IMR-90 (cell line): ENCODE measurements at regions not wholly inside any gene's neighbourhood (a gene's known extent, or its start where the extent isn't known, plus 50 kb on each side); places are given as distances from the start of the nearest gene placed in this dataset.

Experiments
- ATAC-seq: fragments of 200-7000 bp; cut with Tn5 transposase; 2 replicates; pipeline ENCODE4 v1.9.1; 2020; ENCODE audit warnings: low read depth, mild to moderate bottlenecking, moderate library complexity
- BruUV-seq: library from RNA; stranded (reverse); fragments of 400-500 nt; replicated peaks from 2 replicates; lab custom pipeline; 2021; lab: Mats Ljungman, UMichigan
- CTCF ChIA-PET: fragments of 300-600 bp; formaldehyde crosslinking; extraction: SDS; loops from one replicate; lab custom pipeline; 2021; ENCODE audit warnings: antibody characterized with exemption; lab: Yijun Ruan, JAX
- POLR2A ChIA-PET: fragments of 300-600 bp; sonication (Branson Sonifier 250); formaldehyde crosslinking; loops from one replicate; lab custom pipeline; 2022; ENCODE audit warnings: antibody characterized with exemption; ENCODE audit not compliant: unreplicated experiment; lab: Charles Lee
- DNase-seq: peaks from one replicate; pipeline ENCODE4 v3.0.0; 2013
- H2AFZ ChIP-seq: replicated peaks from 2 replicates; pipeline ENCODE3; 2013; ENCODE audit warnings: low read length, mild to moderate bottlenecking; ENCODE audit not compliant: poor library complexity
- H2AK5ac ChIP-seq: 2 replicates; pipeline ENCODE4 v1.6.1; 2013; ENCODE audit warnings: low read depth, low read length, inconsistent platforms
- H2AK9ac ChIP-seq: replicated peaks from 2 replicates; pipeline ENCODE3; 2013; ENCODE audit warnings: mild to moderate bottlenecking, low read depth, low read length, moderate library complexity; ENCODE audit not compliant: poor library complexity
- H2BK120ac ChIP-seq: 2 replicates; pipeline ENCODE4 v1.6.1; 2013; ENCODE audit warnings: low read depth, low read length, inconsistent platforms
- H2BK15ac ChIP-seq: 3 replicates; pipeline ENCODE4 v1.6.1; 2013; ENCODE audit warnings: low read depth, low read length, inconsistent platforms
- H2BK20ac ChIP-seq: 2 replicates; pipeline ENCODE4 v1.6.1; 2013; ENCODE audit warnings: low read depth, mild to moderate bottlenecking, inconsistent platforms, low read length, moderate library complexity
- H2BK5ac ChIP-seq: 2 replicates; pipeline ENCODE4 v1.6.1; 2013; ENCODE audit warnings: mild to moderate bottlenecking, low read depth, low read length, inconsistent platforms; ENCODE audit not compliant: poor library complexity, severe bottlenecking
- H3K14ac ChIP-seq: replicated peaks from 2 replicates; pipeline ENCODE4 v1.6.1; 2013; ENCODE audit warnings: low read depth, low read length, inconsistent platforms
- H3K18ac ChIP-seq: 2 replicates; pipeline ENCODE4 v1.6.1; 2013; ENCODE audit warnings: low read depth, low read length, control low read depth
- H3K23ac ChIP-seq: 2 replicates; pipeline ENCODE4 v1.6.1; 2013; ENCODE audit warnings: low read depth, low read length, inconsistent platforms
- H3K27ac ChIP-seq: 2 replicates; pipeline ENCODE4 v1.5.1; 2013; ENCODE audit warnings: mild to moderate bottlenecking, control low read depth, low read length; ENCODE audit not compliant: insufficient read depth
- H3K27me3 ChIP-seq: 2 replicates; pipeline ENCODE4 v1.6.1; 2013; ENCODE audit warnings: low read length; ENCODE audit not compliant: control insufficient read depth, insufficient read depth
- H3K36me3 ChIP-seq: 2 replicates; pipeline ENCODE4 v1.6.1; 2013; ENCODE audit warnings: low read length, mixed read lengths; ENCODE audit not compliant: control insufficient read depth, insufficient read depth
- H3K4ac ChIP-seq: 2 replicates; pipeline ENCODE4 v1.6.1; 2013; ENCODE audit warnings: low read depth, low read length, inconsistent platforms
- H3K4me1 ChIP-seq: 2 replicates; pipeline ENCODE4 v1.6.1; 2013; ENCODE audit warnings: low read length, mixed read lengths; ENCODE audit not compliant: control insufficient read depth, insufficient read depth
- H3K4me2 ChIP-seq: 2 replicates; pipeline ENCODE4 v1.6.1; 2013; ENCODE audit warnings: low read depth, mild to moderate bottlenecking, control low read depth, low read length, moderate library complexity
- H3K4me3 ChIP-seq: 2 replicates; pipeline ENCODE4 v1.5.1; 2013; ENCODE audit warnings: low read depth, mild to moderate bottlenecking, control low read depth, low read length, moderate library complexity; ENCODE audit not compliant: insufficient read depth
- H3K56ac ChIP-seq: 2 replicates; pipeline ENCODE4 v1.6.1; 2013; ENCODE audit warnings: low read length, inconsistent platforms; ENCODE audit not compliant: insufficient read depth; ENCODE audit errors: extremely low read depth
- H3K79me1 ChIP-seq, 2 experiments: 2 replicates each; pipeline ENCODE4 v1.6.1; 2013; ENCODE audit warnings: low read length in 2 of 2, inconsistent platforms in 1 of 2, low read depth in 1 of 2
- H3K9ac ChIP-seq: 2 replicates; pipeline ENCODE4 v1.6.1; 2013; ENCODE audit warnings: low read depth, low read length, control low read depth
- H3K9me1 ChIP-seq: 2 replicates; pipeline ENCODE4 v1.6.1; 2013; ENCODE audit warnings: low read length, inconsistent platforms; ENCODE audit not compliant: insufficient read depth
- H3K9me3 ChIP-seq: 2 replicates; pipeline ENCODE4 v1.6.1; 2013; ENCODE audit warnings: low read length; ENCODE audit not compliant: control insufficient read depth, insufficient read depth
- H4K20me1 ChIP-seq: 2 replicates; pipeline ENCODE4 v1.6.1; 2013; ENCODE audit warnings: low read length, inconsistent platforms; ENCODE audit not compliant: insufficient read depth
- H4K5ac ChIP-seq: 2 replicates; pipeline ENCODE4 v1.6.1; 2013; ENCODE audit warnings: mild to moderate bottlenecking, low read depth, low read length, control low read depth
- H4K8ac ChIP-seq, 2 experiments: 2 replicates each; pipeline ENCODE4 v1.6.1; 2013; ENCODE audit warnings: low read depth in 2 of 2, low read length in 2 of 2, control low read depth in 1 of 2, inconsistent platforms in 1 of 2
- H4K91ac ChIP-seq: 2 replicates; pipeline ENCODE4 v1.6.1; 2013; ENCODE audit warnings: low read depth, low read length, inconsistent platforms; ENCODE audit not compliant: insufficient read depth
- FOS ChIP-seq: fragments of 150-350 bp; IDR thresholded peaks from 2 replicates; pipeline ENCODE4 v1.6.1; 2016; ENCODE audit warnings: low read depth, low read length
- NFE2L2 ChIP-seq: fragments of 150-350 bp; IDR thresholded peaks from 2 replicates; pipeline ENCODE4 v1.6.1; 2016; ENCODE audit warnings: low read depth, mild to moderate bottlenecking, low read length
- POLR2A ChIP-seq: IDR thresholded peaks from 2 replicates; pipeline ENCODE4 v1.6.1; 2012; ENCODE audit warnings: mild to moderate bottlenecking, low read depth, low read length
- WGBS, 2 experiments: methylation state at CpG; one replicate each; pipeline versions ENCODE4 v1.1.5 to v1.1.7; 2013; ENCODE audit warnings: missing lambda C conversion rate in 2 of 2; ENCODE audit not compliant: insufficient read length in 1 of 2; ENCODE audit errors: extremely low coverage in 2 of 2; 5-methylcytosine and 5-hydroxymethylcytosine counted together
- dilution Hi-C: fragments of 300-500 bp; cut with HindIII; formaldehyde crosslinking; loops from one replicate; pipeline ENCODE4 v1.14.3; 2018; ENCODE audit warnings: low sequenced_read_pairs; ENCODE audit not compliant: unreplicated experiment
- in situ Hi-C: fragments of 300-500 bp; cut with MboI; formaldehyde crosslinking; loops from 3 replicates; pipeline ENCODE4 v1.14.3; 2019; ENCODE audit warnings: low sequenced_read_pairs, inconsistent platforms, mixed read lengths
- intact Hi-C: fragments of 100-400 bp; cut with micrococcal nuclease; formaldehyde crosslinking; loops from 2 replicates; pipeline ENCODE4 v1.10.0; 2022
- TF ChIP-seq, protein P1 (sequence below): fragments of 150-350 bp; IDR thresholded peaks from 2 replicates; pipeline ENCODE4 v1.6.1; 2016; ENCODE audit warnings: low read depth, mild to moderate bottlenecking, low read length, moderate library complexity, borderline replicate concordance

DNA sequence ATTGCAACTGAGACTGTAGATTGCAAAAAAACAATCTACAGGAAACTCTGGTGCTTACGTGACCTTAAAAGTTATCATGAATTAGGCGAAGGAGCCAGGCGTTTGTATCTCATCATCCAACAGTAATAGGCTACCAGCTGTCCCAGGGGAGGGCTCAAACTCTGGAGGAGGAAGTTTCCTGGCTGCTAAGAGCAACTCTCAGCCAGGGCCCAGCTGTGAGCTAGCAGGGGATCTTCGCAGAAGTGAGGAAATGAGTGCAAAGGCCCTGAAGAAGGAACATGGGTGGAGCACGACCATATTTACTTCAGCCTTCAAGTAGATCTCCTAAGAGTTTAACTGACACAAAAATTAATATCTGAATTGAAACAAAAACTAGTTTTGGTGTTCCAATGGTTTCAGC lies 686.9 kb upstream of the MAP3K7 start:
- Histone ChIP-seq H2BK120ac (no peak overlapping the region), H3K36me3 (no peaks in the 10 kb centered on the region), H3K9me1 (no peaks in the 10 kb centered on the region), H4K91ac (no peak overlapping the region), H3K4me1 (no peaks in the 10 kb centered on the region), H3K79me1 (no peaks in the 10 kb centered on the region), H3K4ac (no peak overlapping the region), H3K27me3 (no peaks in the 10 kb centered on the region), H3K18ac (no peak overlapping the region), H4K20me1 (no peaks in the 10 kb centered on the region), H2AFZ (no peak overlapping the region), H2BK15ac (no peak overlapping the region), H2AK9ac (no peak overlapping the region), H3K23ac (no peak overlapping the region), H3K27ac (no peak overlapping the region), H2AK5ac (no peak overlapping the region), H3K9ac (no peak overlapping the region), H3K4me2 (no peak overlapping the region), H3K4me3 (no peak overlapping the region), H4K8ac (no peak overlapping the region), H4K5ac (no peak overlapping the region), H2BK20ac (no peak overlapping the region), H2BK5ac (no peak overlapping the region), H3K14ac (no peak overlapping the region), H3K9me3 (peaks cover 2% of the 10 kb centered on the region; the same call in 1 of the 2 replicates), H3K56ac (no peak overlapping the region)
- POLR2A ChIA-PET, result no interaction called here
- in situ Hi-C loops (no loop called here), dilution Hi-C loops (no loop called here), intact Hi-C loops (no loop called here)
- TF ChIP-seq, protein P1, sequence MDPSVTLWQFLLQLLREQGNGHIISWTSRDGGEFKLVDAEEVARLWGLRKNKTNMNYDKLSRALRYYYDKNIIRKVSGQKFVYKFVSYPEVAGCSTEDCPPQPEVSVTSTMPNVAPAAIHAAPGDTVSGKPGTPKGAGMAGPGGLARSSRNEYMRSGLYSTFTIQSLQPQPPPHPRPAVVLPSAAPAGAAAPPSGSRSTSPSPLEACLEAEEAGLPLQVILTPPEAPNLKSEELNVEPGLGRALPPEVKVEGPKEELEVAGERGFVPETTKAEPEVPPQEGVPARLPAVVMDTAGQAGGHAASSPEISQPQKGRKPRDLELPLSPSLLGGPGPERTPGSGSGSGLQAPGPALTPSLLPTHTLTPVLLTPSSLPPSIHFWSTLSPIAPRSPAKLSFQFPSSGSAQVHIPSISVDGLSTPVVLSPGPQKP, result no peak
- TF ChIP-seq POLR2A, result no peak
- no peak for TF ChIP-seq FOS
- TF ChIP-seq NFE2L2, result no peak
- no peak for DNase-seq
- no TSS peak for BruUV-seq
- CTCF ChIA-PET, result no interaction called here
- 80% methylated on average over 1 of the region's 5 CpGs; no CpG with 5 or more reads in 1 of the 2 experiments for WGBS, 2 experiments
- no peak for ATAC-seq
